GM23248 (cell line): ENCODE measurements at regions not wholly inside any gene's neighbourhood (a gene's known extent, or its start where the extent isn't known, plus 50 kb on each side); places are given as distances from the start of the nearest gene placed in this dataset.
"Not testable (repeated sequence)": the region's sequence is repeated elsewhere in the genome, so short reads cannot be mapped to it uniquely, and the experiment has no call there.

Experiments
- EZH2 ChIP-seq: fragments of 200-600 bp; sonication (generic); IDR thresholded peaks from 2 replicates; pipeline ENCODE4 v1.6.1; 2018; ENCODE audit warnings: antibody characterized with exemption, mild to moderate bottlenecking; ENCODE audit not compliant: insufficient read depth, poor library complexity, severe bottlenecking
- EZH2phosphoT487 ChIP-seq: fragments of 200-600 bp; sonication (generic); IDR thresholded peaks from 2 replicates; pipeline ENCODE4 v1.6.1; 2018; ENCODE audit warnings: antibody characterized with exemption, moderate library complexity, mild to moderate bottlenecking, low read depth; ENCODE audit not compliant: insufficient read depth

- not testable (repeated sequence) for TF ChIP-seq EZH2phosphoT487, EZH2
Observed at GRCh38 chr4:187695531-187695930, 300.0 kb upstream of the ZFP42 start.
